Cardiac muscle cell (in vitro differentiated cells and primary cell): ENCODE measurements at regions not wholly inside any gene's neighbourhood (a gene's known extent, or its start where the extent isn't known, plus 50 kb on each side); places are given as distances from the start of the nearest gene placed in this dataset.

Source experiments
- DNase-seq, 2 donors: peaks; one replicate each; pipeline versions ENCODE4 v3.0.0 to v3.0.0-alpha.2; 2010 to 2017; ENCODE audit warnings: low read depth in 1 of 2, low spot score in 1 of 2
- H3K27ac ChIP-seq: fragments of 200-600 bp; sonication (generic); 2 replicates; pipeline ENCODE4 v1.5.1; 2016
- H3K27me3 ChIP-seq: fragments of 200-600 bp; sonication (generic); 2 replicates; pipeline ENCODE4 v1.6.0; 2016; ENCODE audit warnings: control low read depth
- H3K36me3 ChIP-seq: fragments of 200-600 bp; sonication (generic); 2 replicates; pipeline ENCODE4 v1.5.1; 2016; ENCODE audit warnings: control low read depth
- H3K4me1 ChIP-seq: fragments of 200-600 bp; sonication (generic); 2 replicates; pipeline ENCODE4 v1.8.1; 2017; ENCODE audit warnings: low read depth, mild to moderate bottlenecking, mixed run types
- H3K4me3 ChIP-seq: fragments of 200-600 bp; sonication (generic); 2 replicates; pipeline ENCODE4 v1.5.1; 2016; ENCODE audit warnings: mild to moderate bottlenecking
- H3K9me3 ChIP-seq: fragments of 200-600 bp; sonication (generic); 2 replicates; pipeline ENCODE4 v1.5.1; 2017; ENCODE audit warnings: low read depth, mild to moderate bottlenecking, control low read depth
- TF ChIP-seq, protein P1 (sequence below): IDR thresholded peaks from 2 replicates; pipeline ENCODE4 v1.5.1; 2012; ENCODE audit warnings: low read depth, mild to moderate bottlenecking, low read length

DNA sequence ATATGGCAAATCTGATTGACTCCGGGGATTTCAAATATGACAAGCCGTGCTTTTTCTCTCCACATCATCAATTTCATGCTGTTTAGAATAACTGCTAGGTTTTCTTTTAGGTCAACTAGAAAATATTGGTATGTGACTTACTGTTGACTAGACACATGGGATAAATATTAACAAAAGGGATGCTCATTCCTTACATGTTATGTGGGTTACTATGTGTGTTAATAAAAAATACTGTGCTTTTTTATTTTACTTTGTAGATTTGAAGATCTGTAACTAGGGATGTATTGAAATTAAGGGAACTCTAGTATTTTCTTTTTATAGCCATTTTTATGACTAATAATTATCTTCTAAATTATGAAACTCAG, 264.6 kb upstream of the COL8A1 start:
- H3K36me3 ChIP-seq: no peaks in the 10 kb centered on the region
- no peaks in the 10 kb centered on the region for H3K27me3 ChIP-seq
- no peak for DNase-seq
- TF ChIP-seq, protein P1, sequence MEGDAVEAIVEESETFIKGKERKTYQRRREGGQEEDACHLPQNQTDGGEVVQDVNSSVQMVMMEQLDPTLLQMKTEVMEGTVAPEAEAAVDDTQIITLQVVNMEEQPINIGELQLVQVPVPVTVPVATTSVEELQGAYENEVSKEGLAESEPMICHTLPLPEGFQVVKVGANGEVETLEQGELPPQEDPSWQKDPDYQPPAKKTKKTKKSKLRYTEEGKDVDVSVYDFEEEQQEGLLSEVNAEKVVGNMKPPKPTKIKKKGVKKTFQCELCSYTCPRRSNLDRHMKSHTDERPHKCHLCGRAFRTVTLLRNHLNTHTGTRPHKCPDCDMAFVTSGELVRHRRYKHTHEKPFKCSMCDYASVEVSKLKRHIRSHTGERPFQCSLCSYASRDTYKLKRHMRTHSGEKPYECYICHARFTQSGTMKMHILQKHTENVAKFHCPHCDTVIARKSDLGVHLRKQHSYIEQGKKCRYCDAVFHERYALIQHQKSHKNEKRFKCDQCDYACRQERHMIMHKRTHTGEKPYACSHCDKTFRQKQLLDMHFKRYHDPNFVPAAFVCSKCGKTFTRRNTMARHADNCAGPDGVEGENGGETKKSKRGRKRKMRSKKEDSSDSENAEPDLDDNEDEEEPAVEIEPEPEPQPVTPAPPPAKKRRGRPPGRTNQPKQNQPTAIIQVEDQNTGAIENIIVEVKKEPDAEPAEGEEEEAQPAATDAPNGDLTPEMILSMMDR: no peak
- H3K9me3 ChIP-seq: no peaks in the 10 kb centered on the region
- no peak overlapping the region for H3K27ac ChIP-seq
- H3K4me3 ChIP-seq: no peak overlapping the region
- peaks cover 8% of the 10 kb centered on the region for H3K4me1 ChIP-seq

- Histone ChIP-seq H3K27ac (no peak overlapping the region), H3K4me1 (peaks cover 8% of the 10 kb centered on the region)
- peak; percentile 53 to 60 for DNase-seq
These were observed 265.1 kb upstream of the COL8A1 start for GRCh38 chr3:99373088-99373845.

GRCh38 chr3:99366663-99367429, 271.5 kb upstream of the COL8A1 start:
- H3K9me3 ChIP-seq: no peaks in the 10 kb centered on the region
- H3K4me3 ChIP-seq: no peak overlapping the region
- H3K27ac ChIP-seq: no peak overlapping the region
- no peaks in the 10 kb centered on the region for H3K4me1 ChIP-seq
- H3K27me3 ChIP-seq: no peaks in the 10 kb centered on the region
- no peaks in the 10 kb centered on the region for H3K36me3 ChIP-seq
- DNase-seq: no peak
- TF ChIP-seq, protein P1: no peak

More at GRCh38 chr3:99373088-99373845, 265.1 kb upstream of the COL8A1 start:
- TF ChIP-seq, protein P1: no peak
- no peaks in the 10 kb centered on the region for H3K36me3 ChIP-seq
- H3K9me3 ChIP-seq: no peaks in the 10 kb centered on the region
- H3K4me3 ChIP-seq: no peak overlapping the region
- no peaks in the 10 kb centered on the region for H3K27me3 ChIP-seq

- no peaks in the 10 kb centered on the region for H3K27me3 ChIP-seq
These were observed 272.4 kb upstream of the COL8A1 start for GRCh38 chr3:99365979-99366378.

DNA sequence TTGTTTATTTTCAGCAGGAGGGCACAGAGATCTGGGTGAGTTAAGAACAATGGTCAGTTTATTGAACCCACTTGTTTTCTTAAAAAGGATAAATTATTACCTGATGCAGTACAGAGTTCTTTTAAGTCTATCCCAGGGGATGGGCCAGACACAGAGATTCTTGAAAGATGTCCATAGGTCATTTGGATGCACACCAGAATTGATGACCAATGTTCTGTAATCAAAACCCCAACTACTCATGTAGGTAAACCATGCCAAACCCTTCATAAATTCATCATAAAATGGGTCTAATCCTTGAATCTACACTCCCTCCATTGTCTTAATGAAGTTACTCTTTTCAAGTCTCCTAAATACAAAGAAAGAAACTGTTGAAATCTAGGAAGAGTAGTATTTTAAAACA, 273.0 kb upstream of the COL8A1 start:
- H3K27me3 ChIP-seq: no peaks in the 10 kb centered on the region
- no peaks in the 10 kb centered on the region for H3K36me3 ChIP-seq
- H3K4me1 ChIP-seq: no peaks in the 10 kb centered on the region
- no peak overlapping the region for H3K27ac ChIP-seq
- H3K4me3 ChIP-seq: no peak overlapping the region
- H3K9me3 ChIP-seq: no peaks in the 10 kb centered on the region
- TF ChIP-seq, protein P1: no peak
- no peak for DNase-seq

More at GRCh38 chr3:99365979-99366378, 272.4 kb upstream of the COL8A1 start:
- Histone ChIP-seq H3K4me3 (no peak overlapping the region), H3K9me3 (no peaks in the 10 kb centered on the region), H3K36me3 (no peaks in the 10 kb centered on the region), H3K4me1 (no peaks in the 10 kb centered on the region), H3K27ac (no peak overlapping the region)
- DNase-seq: no peak
- TF ChIP-seq, protein P1: no peak
